ENCODE measurements at regions not wholly inside any gene's neighbourhood (a gene's known extent, or its start where the extent isn't known, plus 50 kb on each side); places are given as distances from the start of the nearest gene placed in this dataset.
"Not testable (repeated sequence)": the region's sequence is repeated elsewhere in the genome, so short reads cannot be mapped to it uniquely, and the experiment has no call there.

GRCh38 chr4:45484740-45485139, 639.1 kb downstream of the GABRG1 start:
- Histone ChIP-seq H3K36me3 (ENCODE audit: insufficient read depth, low read length) (no peaks in the 10 kb centered on the region), H3K9me3 (ENCODE audit: low read depth, low read length) (no peaks in the 10 kb centered on the region), H3K9ac (ENCODE audit: insufficient read length) (no peak overlapping the region), H3K27ac (no peak overlapping the region), H3K4me3 (no peak overlapping the region)
- DNase-seq (ENCODE audit: low read depth, low spot score) = no peak
- TF ChIP-seq POLR2AphosphoS5 (IDR thresholded peaks at IDR 0.05; ENCODE audit: borderline replicate concordance, low read depth, low read length) (no peak), EZH2 (IDR thresholded peaks at IDR 0.05) (no peak)

- no peak overlapping the region for H3K27ac ChIP-seq
- no peak for DNase-seq (ENCODE audit: low read depth, low spot score)
- H3K4me3 ChIP-seq = no peak overlapping the region
- no peak for TF ChIP-seq POLR2AphosphoS5 (IDR thresholded peaks at IDR 0.05; ENCODE audit: borderline replicate concordance, low read depth, low read length)
- no peak for TF ChIP-seq EZH2 (IDR thresholded peaks at IDR 0.05)
- TF ChIP-seq FOXP2 (optimal IDR thresholded peaks at IDR 0.05; ENCODE audit: control extremely low read depth, extremely low read length, insufficient read depth) = no peak
- H3K9me3 ChIP-seq (ENCODE audit: low read depth, low read length) = no peaks in the 10 kb centered on the region
- H3K9ac ChIP-seq (ENCODE audit: insufficient read length) = no peak overlapping the region
- no peaks in the 10 kb centered on the region for H3K36me3 ChIP-seq (ENCODE audit: insufficient read depth, low read length)
Observed at GRCh38 chr4:45482346-45482745, 641.5 kb downstream of the GABRG1 start.

- H3K9ac ChIP-seq (ENCODE audit: insufficient read length) = no peak overlapping the region
- DNase-seq (ENCODE audit: low read depth, low spot score) = no peak
- no peak overlapping the region for H3K4me3 ChIP-seq
- no peak overlapping the region for H3K27ac ChIP-seq
- TF ChIP-seq FOXP2 (optimal IDR thresholded peaks at IDR 0.05; ENCODE audit: control extremely low read depth, extremely low read length, insufficient read depth) (no peak), EZH2 (IDR thresholded peaks at IDR 0.05) (no peak), POLR2AphosphoS5 (IDR thresholded peaks at IDR 0.05; ENCODE audit: borderline replicate concordance, low read depth, low read length) (no peak)
- H3K9me3 ChIP-seq (ENCODE audit: low read depth, low read length) = 0 out of 2 replicates have a peak, but pooled peaks cover 3% of the 10 kb centered on the region
- no peaks in the 10 kb centered on the region for H3K36me3 ChIP-seq (ENCODE audit: insufficient read depth, low read length)
Observed at GRCh38 chr4:45477311-45477733, 646.5 kb downstream of the GABRG1 start.

GRCh38 chr4:45475548-45475947, 648.3 kb downstream of the GABRG1 start:
- Histone ChIP-seq H3K9ac (ENCODE audit: insufficient read length) (no peak overlapping the region), H3K9me3 (ENCODE audit: low read depth, low read length) (0 out of 2 replicates have a peak, but pooled peaks cover 3% of the 10 kb centered on the region), H3K4me3 (no peak overlapping the region), H3K27ac (no peak overlapping the region), H3K36me3 (ENCODE audit: insufficient read depth, low read length) (no peaks in the 10 kb centered on the region)
- peak; percentile 20 for DNase-seq (ENCODE audit: low read depth, low spot score)
- TF ChIP-seq POLR2AphosphoS5 (IDR thresholded peaks at IDR 0.05; ENCODE audit: borderline replicate concordance, low read depth, low read length) (no peak), EZH2 (IDR thresholded peaks at IDR 0.05) (no peak)

GRCh38 chr4:45472490-45472889, 651.4 kb downstream of the GABRG1 start:
- Histone ChIP-seq H3K9ac (ENCODE audit: insufficient read length) (no peak overlapping the region), H3K4me3 (no peak overlapping the region), H3K36me3 (ENCODE audit: insufficient read depth, low read length) (no peaks in the 10 kb centered on the region), H3K9me3 (ENCODE audit: low read depth, low read length) (0 out of 2 replicates have a peak, but pooled peaks cover 3% of the 10 kb centered on the region), H3K27ac (no peak overlapping the region)
- TF ChIP-seq POLR2AphosphoS5 (IDR thresholded peaks at IDR 0.05; ENCODE audit: borderline replicate concordance, low read depth, low read length) (no peak), FOXP2 (optimal IDR thresholded peaks at IDR 0.05; ENCODE audit: control extremely low read depth, extremely low read length, insufficient read depth) (no peak), EZH2 (IDR thresholded peaks at IDR 0.05) (no peak)
- DNase-seq (ENCODE audit: low read depth, low spot score) = no peak

DNA sequence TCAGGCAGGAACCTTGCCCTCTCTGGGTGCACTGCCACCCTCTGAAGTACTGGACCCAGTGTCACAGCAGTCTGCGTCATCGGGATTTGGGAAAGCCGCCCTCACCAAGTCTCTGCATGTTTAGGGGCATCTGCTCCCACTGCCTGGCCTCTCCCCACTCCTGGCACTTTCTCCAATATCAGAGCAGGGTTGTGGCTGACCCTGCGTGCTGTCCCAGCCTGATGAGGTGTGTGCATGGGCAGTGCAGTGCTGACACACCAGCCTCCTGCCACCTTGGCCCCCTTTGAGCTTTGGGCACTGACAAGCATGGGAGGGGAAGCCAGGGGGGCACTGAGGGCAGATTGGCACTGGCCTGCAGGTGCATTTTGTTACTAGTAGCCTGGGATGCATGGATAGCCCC, 652.5 kb downstream of the GABRG1 start:
- no peak for DNase-seq (ENCODE audit: low read depth, low spot score)
- H3K9ac ChIP-seq (ENCODE audit: insufficient read length) = no peak overlapping the region

DNA sequence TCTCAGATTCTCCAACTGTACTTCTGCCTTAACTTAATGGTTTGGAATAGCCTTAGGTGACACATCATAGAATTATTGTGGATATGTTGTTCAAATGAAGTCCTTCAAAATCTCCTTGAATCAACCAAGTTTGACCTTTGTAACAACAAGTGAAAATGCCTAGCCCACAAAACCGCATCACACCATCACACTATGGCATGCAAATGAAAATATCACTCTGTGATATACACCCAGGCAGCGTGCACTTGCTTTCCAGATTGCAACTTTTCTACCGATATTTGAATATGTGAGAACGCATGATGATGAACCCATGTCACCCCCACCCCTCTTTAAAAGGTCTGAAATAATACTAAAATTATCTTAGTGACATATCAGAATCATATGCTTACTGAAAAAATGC, 656.7 kb downstream of the GABRG1 start:
- no peak overlapping the region for H3K4me3 ChIP-seq
- no peaks in the 10 kb centered on the region for H3K9me3 ChIP-seq (ENCODE audit: low read depth, low read length)
- no peak overlapping the region for H3K9ac ChIP-seq (ENCODE audit: insufficient read length)
- no peak for DNase-seq (ENCODE audit: low read depth, low spot score)
- H3K27ac ChIP-seq = no peak overlapping the region
- TF ChIP-seq FOXP2 (optimal IDR thresholded peaks at IDR 0.05; ENCODE audit: control extremely low read depth, extremely low read length, insufficient read depth) = no peak
- no peak for TF ChIP-seq POLR2AphosphoS5 (IDR thresholded peaks at IDR 0.05; ENCODE audit: borderline replicate concordance, low read depth, low read length)
- H3K36me3 ChIP-seq (ENCODE audit: insufficient read depth, low read length) = no peaks in the 10 kb centered on the region

More for the DNA sequence above, 652.5 kb downstream of the GABRG1 start:
- no peak overlapping the region for H3K27ac ChIP-seq
- H3K9me3 ChIP-seq (ENCODE audit: low read depth, low read length) = 0 out of 2 replicates have a peak, but pooled peaks cover 3% of the 10 kb centered on the region
- no peaks in the 10 kb centered on the region for H3K36me3 ChIP-seq (ENCODE audit: insufficient read depth, low read length)
- no peak overlapping the region for H3K4me3 ChIP-seq
- TF ChIP-seq FOXP2 (optimal IDR thresholded peaks at IDR 0.05; ENCODE audit: control extremely low read depth, extremely low read length, insufficient read depth) = no peak
- no peak for TF ChIP-seq EZH2 (IDR thresholded peaks at IDR 0.05)
- no peak for TF ChIP-seq POLR2AphosphoS5 (IDR thresholded peaks at IDR 0.05; ENCODE audit: borderline replicate concordance, low read depth, low read length)

GRCh38 chr4:45460157-45460556, 663.7 kb downstream of the GABRG1 start:
- H3K9ac ChIP-seq (ENCODE audit: insufficient read length); H3K36me3 ChIP-seq (ENCODE audit: insufficient read depth, low read length); DNase-seq (ENCODE audit: low read depth, low spot score); H3K9me3 ChIP-seq (ENCODE audit: low read depth, low read length); H3K27ac ChIP-seq; H3K4me3 ChIP-seq: not testable (repeated sequence)

DNA sequence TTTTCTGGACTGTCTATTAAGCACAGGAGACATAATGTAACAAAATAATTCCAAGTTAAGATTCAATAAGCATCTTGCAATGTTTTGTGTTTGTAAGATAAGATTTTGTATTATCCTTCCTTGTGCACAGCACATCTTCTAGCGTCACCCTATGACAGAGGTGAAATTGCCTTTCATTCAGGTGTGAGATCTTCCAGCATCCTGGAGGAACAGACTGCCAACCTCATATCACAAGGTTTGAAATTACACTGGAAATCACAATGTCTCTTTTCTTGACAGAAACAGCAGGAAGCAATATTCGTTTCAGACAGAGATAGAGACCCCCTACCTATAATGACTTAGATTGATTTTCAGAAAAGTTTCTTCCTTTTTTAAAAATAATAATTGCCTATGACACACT, 668.6 kb downstream of the GABRG1 start:
- Histone ChIP-seq H3K36me3 (ENCODE audit: insufficient read depth, low read length) (no peaks in the 10 kb centered on the region), H3K4me3 (no peak overlapping the region), H3K9me3 (ENCODE audit: low read depth, low read length) (no peaks in the 10 kb centered on the region), H3K9ac (ENCODE audit: insufficient read length) (no peak overlapping the region), H3K27ac (no peak overlapping the region)
- DNase-seq (ENCODE audit: low read depth, low spot score) = no peak
- TF ChIP-seq EZH2 (IDR thresholded peaks at IDR 0.05) = no peak
- no peak for TF ChIP-seq POLR2AphosphoS5 (IDR thresholded peaks at IDR 0.05; ENCODE audit: borderline replicate concordance, low read depth, low read length)
- no peak for TF ChIP-seq FOXP2 (optimal IDR thresholded peaks at IDR 0.05; ENCODE audit: control extremely low read depth, extremely low read length, insufficient read depth)
